Endothelial cell of umbilical vein (primary cell): ENCODE measurements at regions not wholly inside any gene's neighbourhood (a gene's known extent, or its start where the extent isn't known, plus 50 kb on each side); places are given as distances from the start of the nearest gene placed in this dataset.

Source experiments
- BruUV-seq: library from RNA; stranded (reverse); fragments of 400-500 nt; replicated peaks from 2 replicates; lab custom pipeline; 2021; lab: Mats Ljungman, UMichigan
- CTCF ChIA-PET: fragments of 300-600, 350-600 bp; sonication (Branson Sonifier 250); formaldehyde crosslinking; loops from one replicate; lab custom pipeline; 2021; ENCODE audit warnings: antibody characterized with exemption, inconsistent platforms; lab: Charles Lee
- POLR2A ChIA-PET: fragments of 300-600, 350-600 bp; sonication (Branson Sonifier 250); formaldehyde crosslinking; loops from one replicate; lab custom pipeline; 2021; ENCODE audit warnings: antibody characterized with exemption, inconsistent platforms; lab: Charles Lee
- DNase-seq: peaks from one replicate; pipeline ENCODE4 v3.0.0-alpha.2; 2011; ENCODE audit warnings: low read depth, low spot score
- FAIRE-seq: peaks from 2 replicates; lab custom pipeline; 2011; peaks lifted over from hg19 to GRCh38; lab: Jason Lieb, UNC
- H2AFZ ChIP-seq: 2 replicates; pipeline ENCODE4 v1.6.0; 2012; ENCODE audit warnings: low read depth, low read length, control low read depth, inconsistent platforms
- H3K27ac ChIP-seq: 2 replicates; pipeline ENCODE4 v1.5.1; 2011; ENCODE audit warnings: low read depth, mild to moderate bottlenecking, control low read depth, low read length, moderate library complexity; ENCODE audit not compliant: insufficient read depth
- H3K27me3 ChIP-seq, 2 experiments: 2 replicates each; pipeline versions ENCODE4 v1.6.0 to v1.6.1; 2011; ENCODE audit warnings: low read length in 2 of 2, mixed read lengths in 1 of 2; ENCODE audit not compliant: control insufficient read depth in 2 of 2, insufficient read depth in 2 of 2
- H3K36me3 ChIP-seq, 2 experiments: 2 replicates in 1 of 2; 3 replicates in 1 of 2; pipeline ENCODE4 v1.5.1; 2011; ENCODE audit warnings: low read length in 2 of 2, mild to moderate bottlenecking in 1 of 2, moderate library complexity in 1 of 2; ENCODE audit not compliant: control insufficient read depth in 2 of 2, insufficient read depth in 2 of 2; ENCODE audit errors: extremely low read depth in 1 of 2
- H3K4me1 ChIP-seq: 3 replicates; pipeline ENCODE4 v1.5.1; 2011; ENCODE audit warnings: mild to moderate bottlenecking, low read length; ENCODE audit not compliant: control insufficient read depth, insufficient read depth; ENCODE audit errors: extremely low read depth
- H3K4me2 ChIP-seq: 2 replicates; pipeline ENCODE4 v1.6.1; 2011; ENCODE audit warnings: low read length, control low read depth, mixed read lengths; ENCODE audit not compliant: insufficient read depth
- H3K4me3 ChIP-seq, 3 experiments: fragments of 200-600 bp in 1 of 3; sonication (generic), shearing (Covaris generic) in 1 of 3; replicated peaks in 1 of 3; 2 replicates each; pipeline ENCODE4 v1.5.1; 2011 to 2016; ENCODE audit warnings: control low read depth in 3 of 3, low read length in 3 of 3, mild to moderate bottlenecking in 2 of 3, inconsistent platforms in 1 of 3, low read depth in 1 of 3, moderate library complexity in 1 of 3; ENCODE audit not compliant: insufficient read depth in 1 of 3
- H3K79me2 ChIP-seq: 2 replicates; pipeline ENCODE4 v1.6.0; 2012; ENCODE audit warnings: low read length, inconsistent platforms; ENCODE audit not compliant: control insufficient read depth, insufficient read depth
- H3K9ac ChIP-seq: replicated peaks from 2 replicates; pipeline ENCODE3; 2011; ENCODE audit warnings: low read length, control low read depth; ENCODE audit not compliant: insufficient read depth; ENCODE audit errors: extremely low read depth
- H3K9me1 ChIP-seq: replicated peaks from 3 replicates; pipeline ENCODE4 v1.6.0; 2011; ENCODE audit warnings: mild to moderate bottlenecking, low read length; ENCODE audit not compliant: control insufficient read depth, insufficient read depth; ENCODE audit errors: extremely low read depth
- H3K9me3 ChIP-seq: replicated peaks from 2 replicates; pipeline ENCODE4 v1.5.1; 2012; ENCODE audit warnings: low read length, inconsistent platforms; ENCODE audit not compliant: control insufficient read depth, insufficient read depth
- H4K20me1 ChIP-seq: replicated peaks from 2 replicates; pipeline ENCODE3; 2011; ENCODE audit warnings: mild to moderate bottlenecking, low read length; ENCODE audit not compliant: control insufficient read depth, insufficient read depth; ENCODE audit errors: extremely low read depth
- CTCF ChIP-seq, 2 donors: IDR thresholded peaks; 1 replicate in 1 of 2; 2 replicates in 1 of 2; pipeline ENCODE4 v1.5.1; 2011; ENCODE audit warnings: low read length in 2 of 2, mild to moderate bottlenecking in 2 of 2, moderate library complexity in 2 of 2, control low read depth in 1 of 2, inconsistent platforms in 1 of 2, low read depth in 1 of 2; ENCODE audit not compliant: insufficient read depth in 1 of 2; ENCODE audit errors: extremely low read depth in 1 of 2
- EZH2 ChIP-seq: IDR thresholded peaks from 2 replicates; pipeline ENCODE4 v1.6.1; 2012; ENCODE audit warnings: borderline replicate concordance, low read depth, mild to moderate bottlenecking, moderate library complexity, low read length, inconsistent platforms; ENCODE audit not compliant: severe bottlenecking
- FOS ChIP-seq: IDR thresholded peaks from 2 replicates; pipeline ENCODE4 v1.6.1; 2011; ENCODE audit warnings: mild to moderate bottlenecking, low read length, moderate library complexity, borderline replicate concordance; ENCODE audit not compliant: insufficient read depth
- GATA2 ChIP-seq: IDR thresholded peaks from 2 replicates; pipeline ENCODE4 v1.7.0; 2011; ENCODE audit warnings: low read depth, mild to moderate bottlenecking, moderate library complexity, mixed read lengths, low read length; ENCODE audit not compliant: insufficient read length, insufficient read depth
- JUN ChIP-seq: IDR thresholded peaks from 2 replicates; pipeline ENCODE4 v1.6.1; 2011; ENCODE audit warnings: borderline replicate concordance, low read depth; ENCODE audit not compliant: insufficient read length, insufficient read depth
- MAX ChIP-seq: IDR thresholded peaks from 2 replicates; pipeline ENCODE4 v1.6.1; 2011; ENCODE audit not compliant: insufficient read depth, insufficient read length
- MYC ChIP-seq: IDR thresholded peaks from one replicate; pipeline ENCODE4 v1.6.1; 2011; ENCODE audit warnings: mild to moderate bottlenecking, low read depth, low read length
- POLR2A ChIP-seq: IDR thresholded peaks from 2 replicates; pipeline ENCODE4 v1.6.1; 2012; ENCODE audit warnings: low read depth, mild to moderate bottlenecking, control low read depth, low read length
- POLR2AphosphoS5 ChIP-seq: IDR thresholded peaks from 2 replicates; pipeline ENCODE4 v1.6.1; 2012; ENCODE audit warnings: low read depth, mild to moderate bottlenecking, control low read depth, low read length, moderate library complexity; ENCODE audit not compliant: insufficient read depth
- dilution Hi-C: fragments of 300-500 bp; cut with MboI; formaldehyde crosslinking; loops from one replicate; pipeline ENCODE4 v1.15.0; 2019; ENCODE audit warnings: low sequenced_read_pairs; ENCODE audit not compliant: extremely low pct_ligation_motif_present
- intact Hi-C: fragments of 100-400 bp; cut with micrococcal nuclease; formaldehyde crosslinking; loops from one replicate; pipeline ENCODE4 v1.10.0; 2022

GRCh38 chr18:28826107-28826506 lies 649.2 kb upstream of the CDH2 start:
- dilution Hi-C loops, result no loop called here
- no TSS peak for BruUV-seq
- no peak for FAIRE-seq

More at GRCh38 chr18:28826107-28826506, 649.2 kb upstream of the CDH2 start:
- no peaks in the 10 kb centered on the region for H3K4me1 ChIP-seq
- no peaks in the 10 kb centered on the region for H3K36me3 ChIP-seq
- POLR2A ChIA-PET, result no interaction called here
- H3K27me3 ChIP-seq, result no peaks in the 10 kb centered on the region
- TF ChIP-seq POLR2AphosphoS5, result no peak
- no peak for TF ChIP-seq MAX
- TF ChIP-seq MYC, result no peak
- TF ChIP-seq POLR2A, result no peak
- no peak for TF ChIP-seq EZH2
- TF ChIP-seq FOS, result no peak
- TF ChIP-seq CTCF (IDR thresholded peaks at IDR 0.05; ENCODE audit: extremely low read depth in 1 of 2, insufficient read depth in 1 of 2, low read depth in 1 of 2, low read length in 2 of 2), result no peak
- TF ChIP-seq JUN, result no peak
- no peak for TF ChIP-seq GATA2
- H3K27ac ChIP-seq, result no peak overlapping the region
- no peak for DNase-seq
- H2AFZ ChIP-seq, result no peak overlapping the region
- no peak overlapping the region for H3K4me3 ChIP-seq
- H3K9me1 ChIP-seq, result no peaks in the 10 kb centered on the region
- CTCF ChIA-PET, result no interaction called here
- no peaks in the 10 kb centered on the region for H4K20me1 ChIP-seq
- H3K79me2 ChIP-seq, result no peaks in the 10 kb centered on the region
- H3K9me3 ChIP-seq, result no peaks in the 10 kb centered on the region
- no peak overlapping the region for H3K4me2 ChIP-seq
- no peak overlapping the region for H3K9ac ChIP-seq
- intact Hi-C loops, result no loop called here
